Caco-2 (cell line): ENCODE measurements at regions not wholly inside any gene's neighbourhood (a gene's known extent, or its start where the extent isn't known, plus 50 kb on each side); places are given as distances from the start of the nearest gene placed in this dataset.

ENCODE experiments used
- BruUV-seq: library from RNA; stranded (reverse); fragments of 400-500 nt; replicated peaks from 2 replicates; lab custom pipeline; 2021; lab: Mats Ljungman, UMichigan
- CTCF ChIA-PET: fragments of 300-600 bp; sonication (Branson Sonifier 250); formaldehyde crosslinking; loops from one replicate; lab custom pipeline; 2022; ENCODE audit warnings: antibody characterized with exemption; lab: Charles Lee
- POLR2A ChIA-PET: fragments of 300-600 bp; sonication (Branson Sonifier 250); formaldehyde crosslinking; loops from one replicate; lab custom pipeline; 2022; ENCODE audit warnings: antibody characterized with exemption; lab: Charles Lee
- DNase-seq, 2 experiments: peaks; one replicate each; pipeline versions ENCODE4 v3.0.0 to v3.0.0-alpha.2; 2020 to 2022
- H3K27me3 ChIP-seq: replicated peaks from 2 replicates; pipeline ENCODE4 v1.6.0; 2011; ENCODE audit warnings: low read length; ENCODE audit not compliant: control insufficient read depth, insufficient read depth
- H3K36me3 ChIP-seq: 2 replicates; pipeline ENCODE4 v1.5.1; 2011; ENCODE audit warnings: low read length; ENCODE audit not compliant: control insufficient read depth, insufficient read depth
- H3K4me1 ChIP-seq: fragments of 250-450 bp; sonication (Bioruptor Pico); 2 replicates; pipeline ENCODE4 v1.5.1; 2020; ENCODE audit warnings: mild to moderate bottlenecking
- H3K4me3 ChIP-seq: 2 replicates; pipeline ENCODE4 v1.5.1; 2011; ENCODE audit warnings: low read depth, mild to moderate bottlenecking, control low read depth, low read length
- H3K9me3 ChIP-seq: fragments of 250-450 bp; sonication (Bioruptor Pico); 2 replicates; pipeline ENCODE4 v1.5.1; 2020; ENCODE audit warnings: mild to moderate bottlenecking, moderate library complexity
- H3K27ac Mint-ChIP-seq: one replicate; pipeline ENCODE4 v1.8.0; 2022; ENCODE audit warnings: mixed read lengths; ENCODE audit not compliant: unreplicated experiment
- H3K27me3 Mint-ChIP-seq: one replicate; pipeline ENCODE4 v1.8.0; 2022; ENCODE audit warnings: mixed read lengths; ENCODE audit not compliant: insufficient read depth, unreplicated experiment
- H3K36me3 Mint-ChIP-seq: one replicate; pipeline ENCODE4 v1.8.0; 2022; ENCODE audit warnings: mild to moderate bottlenecking, mixed read lengths; ENCODE audit not compliant: insufficient read depth, unreplicated experiment
- H3K4me1 Mint-ChIP-seq: one replicate; pipeline ENCODE4 v1.8.0; 2022; ENCODE audit warnings: low read depth, mixed read lengths; ENCODE audit not compliant: unreplicated experiment
- H3K4me3 Mint-ChIP-seq: one replicate; pipeline ENCODE4 v1.8.0; 2022; ENCODE audit warnings: mild to moderate bottlenecking, moderate library complexity, mixed read lengths; ENCODE audit not compliant: unreplicated experiment
- H3K9me3 Mint-ChIP-seq: one replicate; pipeline ENCODE4 v1.8.0; 2022; ENCODE audit warnings: mixed read lengths; ENCODE audit not compliant: unreplicated experiment
- intact Hi-C: fragments of 100-400 bp; cut with micrococcal nuclease; formaldehyde crosslinking; loops from one replicate; pipeline ENCODE4 v1.10.0; 2022; ENCODE audit not compliant: unreplicated experiment
- TF ChIP-seq, protein P1 (sequence below), 2 experiments: fragments of 200-600 bp in 1 of 2; IDR thresholded peaks; 1 replicate in 1 of 2; 2 replicates in 1 of 2; pipeline versions ENCODE4 v1.5.1 to v1.8.0; 2011 to 2022; ENCODE audit warnings: antibody characterized with exemption in 1 of 2, control low read depth in 1 of 2, inconsistent platforms in 1 of 2, low read depth in 1 of 2, low read length in 1 of 2, mild to moderate bottlenecking in 1 of 2, moderate library complexity in 1 of 2; ENCODE audit not compliant: insufficient read depth in 1 of 2, severe bottlenecking in 1 of 2, unreplicated experiment in 1 of 2

DNA sequence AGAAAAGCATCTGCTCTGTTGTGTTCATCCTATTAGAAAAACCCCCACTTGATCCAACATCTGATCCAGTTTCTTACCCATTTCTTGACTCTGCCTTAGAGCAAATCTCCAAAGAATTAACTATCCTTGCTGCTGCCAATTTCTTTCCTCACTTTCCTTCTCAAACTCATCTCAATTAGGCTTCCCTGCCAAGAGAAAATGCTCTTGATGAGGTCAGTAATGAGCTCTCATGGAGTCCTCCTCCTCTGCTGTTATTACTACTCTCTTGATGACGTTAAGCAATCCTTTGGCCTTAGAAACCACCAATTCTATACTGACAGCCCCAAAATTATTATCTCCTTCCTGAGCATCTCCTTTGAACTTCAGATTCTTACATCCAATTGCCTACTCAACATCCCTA, 162.0 kb upstream of the FAM13C start:
- Mint-ChIP-seq H3K9me3 (no peaks in the 10 kb centered on the region), H3K27me3 (peaks cover 15% of the 10 kb centered on the region)
- intact Hi-C loops = no loop called here

DNA sequence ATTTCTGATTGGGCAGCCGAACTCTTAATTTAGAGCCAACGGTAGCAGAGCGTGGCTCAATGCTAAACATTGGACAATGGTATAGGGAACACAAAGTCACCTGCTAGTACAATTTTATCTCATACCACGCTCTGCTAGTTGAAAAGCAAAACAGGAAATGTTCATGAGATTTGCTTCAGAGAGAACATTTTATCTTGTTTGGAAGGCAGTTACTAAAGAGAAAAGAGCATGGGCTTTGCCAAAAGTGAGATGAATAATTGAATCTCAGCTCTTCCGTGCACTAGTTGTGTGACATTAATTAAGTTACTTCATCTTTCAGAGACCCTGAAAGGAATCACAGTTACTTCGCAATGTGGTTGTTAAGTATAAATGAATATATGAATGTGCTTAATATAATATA, 161.5 kb upstream of the FAM13C start:
- H3K4me1 Mint-ChIP-seq = no peaks in the 10 kb centered on the region
- Histone ChIP-seq H3K9me3 (no peaks in the 10 kb centered on the region), H3K4me1 (no peaks in the 10 kb centered on the region), H3K4me3 (no peak overlapping the region), H3K27me3 (no peaks in the 10 kb centered on the region; the same call in 1 of the 2 replicates), H3K36me3 (no peaks in the 10 kb centered on the region)
- DNase-seq = no peak
- H3K9me3 Mint-ChIP-seq = no peaks in the 10 kb centered on the region
- ChIA-PET CTCF (no interaction called here), POLR2A (no interaction called here)
- TF ChIP-seq, protein P1, sequence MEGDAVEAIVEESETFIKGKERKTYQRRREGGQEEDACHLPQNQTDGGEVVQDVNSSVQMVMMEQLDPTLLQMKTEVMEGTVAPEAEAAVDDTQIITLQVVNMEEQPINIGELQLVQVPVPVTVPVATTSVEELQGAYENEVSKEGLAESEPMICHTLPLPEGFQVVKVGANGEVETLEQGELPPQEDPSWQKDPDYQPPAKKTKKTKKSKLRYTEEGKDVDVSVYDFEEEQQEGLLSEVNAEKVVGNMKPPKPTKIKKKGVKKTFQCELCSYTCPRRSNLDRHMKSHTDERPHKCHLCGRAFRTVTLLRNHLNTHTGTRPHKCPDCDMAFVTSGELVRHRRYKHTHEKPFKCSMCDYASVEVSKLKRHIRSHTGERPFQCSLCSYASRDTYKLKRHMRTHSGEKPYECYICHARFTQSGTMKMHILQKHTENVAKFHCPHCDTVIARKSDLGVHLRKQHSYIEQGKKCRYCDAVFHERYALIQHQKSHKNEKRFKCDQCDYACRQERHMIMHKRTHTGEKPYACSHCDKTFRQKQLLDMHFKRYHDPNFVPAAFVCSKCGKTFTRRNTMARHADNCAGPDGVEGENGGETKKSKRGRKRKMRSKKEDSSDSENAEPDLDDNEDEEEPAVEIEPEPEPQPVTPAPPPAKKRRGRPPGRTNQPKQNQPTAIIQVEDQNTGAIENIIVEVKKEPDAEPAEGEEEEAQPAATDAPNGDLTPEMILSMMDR (IDR thresholded peaks at IDR 0.05; ENCODE audit: insufficient read depth in 1 of 2, low read depth in 1 of 2, low read length in 1 of 2, severe bottlenecking in 1 of 2, unreplicated experiment in 1 of 2) = no peak
- intact Hi-C loops = no loop called here
- H3K27ac Mint-ChIP-seq = no peak overlapping the region
- H3K4me3 Mint-ChIP-seq = no peak overlapping the region
- H3K36me3 Mint-ChIP-seq = no peaks in the 10 kb centered on the region
- no TSS peak for BruUV-seq
- H3K27me3 Mint-ChIP-seq = peaks cover 17% of the 10 kb centered on the region

More for the DNA sequence above, 162.0 kb upstream of the FAM13C start:
- H3K4me3 ChIP-seq = no peak overlapping the region
- H3K4me3 Mint-ChIP-seq = no peak overlapping the region
- no peaks in the 10 kb centered on the region for H3K36me3 Mint-ChIP-seq
- no peak overlapping the region for H3K27ac Mint-ChIP-seq
- no peaks in the 10 kb centered on the region for H3K4me1 Mint-ChIP-seq
- no peaks in the 10 kb centered on the region for H3K4me1 ChIP-seq
- no TSS peak for BruUV-seq
- no peak for DNase-seq
- no peaks in the 10 kb centered on the region; the same call in 1 of the 2 replicates for H3K27me3 ChIP-seq
- H3K36me3 ChIP-seq = no peaks in the 10 kb centered on the region
- TF ChIP-seq, protein P1 (IDR thresholded peaks at IDR 0.05; ENCODE audit: insufficient read depth in 1 of 2, low read depth in 1 of 2, low read length in 1 of 2, severe bottlenecking in 1 of 2, unreplicated experiment in 1 of 2) = no peak
- ChIA-PET POLR2A (no interaction called here), CTCF (no interaction called here)
- no peaks in the 10 kb centered on the region for H3K9me3 ChIP-seq

DNA sequence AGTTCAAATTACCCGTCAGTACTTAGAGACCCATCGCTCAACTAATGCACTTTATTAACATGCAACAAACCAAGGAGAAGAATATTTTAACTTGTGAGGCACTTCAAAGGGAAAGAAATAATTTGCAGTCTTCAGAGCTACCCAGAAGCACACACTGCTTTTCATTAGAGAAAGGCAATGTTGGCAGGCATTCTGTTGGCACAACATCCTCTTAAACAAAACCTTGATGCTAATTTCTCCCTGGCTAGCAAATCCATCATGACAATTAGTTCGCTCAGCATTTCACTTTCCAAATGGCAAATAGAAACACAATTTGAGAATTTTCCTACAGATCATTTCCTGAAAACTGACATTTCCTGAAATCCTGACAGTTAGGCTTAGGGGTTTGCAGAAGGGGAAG, 155.6 kb upstream of the FAM13C start:
- POLR2A ChIA-PET = no interaction called here
- Mint-ChIP-seq H3K9me3 (no peaks in the 10 kb centered on the region), H3K36me3 (no peaks in the 10 kb centered on the region), H3K27ac (no peak overlapping the region), H3K4me1 (no peaks in the 10 kb centered on the region), H3K4me3 (no peak overlapping the region), H3K27me3 (peaks cover 28% of the 10 kb centered on the region)
- CTCF ChIA-PET = no interaction called here
- DNase-seq = no peak
- TF ChIP-seq, protein P1 (IDR thresholded peaks at IDR 0.05; ENCODE audit: insufficient read depth in 1 of 2, low read depth in 1 of 2, low read length in 1 of 2, severe bottlenecking in 1 of 2, unreplicated experiment in 1 of 2) = no peak
- Histone ChIP-seq H3K27me3 (0 out of 2 replicates have a peak, but pooled peaks cover 1% of the 10 kb centered on the region), H3K4me1 (no peaks in the 10 kb centered on the region), H3K36me3 (no peaks in the 10 kb centered on the region), H3K9me3 (no peaks in the 10 kb centered on the region; the same call in 1 of the 2 replicates), H3K4me3 (no peak overlapping the region)
- intact Hi-C loops = no loop called here
- no TSS peak for BruUV-seq
